ENCODE measurements at regions not wholly inside any gene's neighbourhood (a gene's known extent, or its start where the extent isn't known, plus 50 kb on each side); places are given as distances from the start of the nearest gene placed in this dataset.

- Mint-ChIP-seq H3K4me1 (no peaks in the 10 kb centered on the region), H3K9me3 (peaks cover 38% of the 10 kb centered on the region), H3K36me3 (peaks cover 19% of the 10 kb centered on the region), H3K27ac (no peak overlapping the region), H3K4me3 (no peak overlapping the region), H3K27me3 (ENCODE audit: low read depth) (no peaks in the 10 kb centered on the region; the same call in 1 of the 2 replicates)
- no peak for ATAC-seq
- ChIA-PET POLR2A (no interaction called here), CTCF (no interaction called here)
- no peak for DNase-seq (ENCODE audit: low spot score)
- TF ChIP-seq ZSCAN18 (CRISPR knock-in tag; IDR thresholded peaks at IDR 0.05) (no peak), ELF4 (CRISPR knock-in tag; IDR thresholded peaks at IDR 0.05; ENCODE audit: low read depth) (no peak)
Observed at GRCh38 chr9:118236625-118237024, 532.4 kb downstream of the TLR4 start.

GRCh38 chr9:118238139-118238538 is 533.9 kb downstream of the TLR4 start:
- ATAC-seq = no peak

GRCh38 chr9:118252027-118252426 is 547.8 kb downstream of the TLR4 start:
- Mint-ChIP-seq H3K4me3 (no peak overlapping the region), H3K27ac (no peak overlapping the region), H3K27me3 (ENCODE audit: low read depth) (no peaks in the 10 kb centered on the region), H3K9me3 (peaks cover 25% of the 10 kb centered on the region), H3K4me1 (no peaks in the 10 kb centered on the region), H3K36me3 (peaks cover 10% of the 10 kb centered on the region)
- DNase-seq (ENCODE audit: low spot score) = no peak
- ChIA-PET POLR2A (no interaction called here), CTCF (no interaction called here)
- no peak for ATAC-seq
- no peak for TF ChIP-seq SOX15 (CRISPR knock-in tag; IDR thresholded peaks at IDR 0.05)
- TF ChIP-seq ZNF416 (CRISPR knock-in tag; IDR thresholded peaks at IDR 0.05) = no peak
- no peak for TF ChIP-seq AFF4 (CRISPR knock-in tag; IDR thresholded peaks at IDR 0.05; ENCODE audit: borderline replicate concordance)
- TF ChIP-seq FOXK1 (CRISPR knock-in tag; IDR thresholded peaks at IDR 0.05) = no peak
- TF ChIP-seq SP1 (CRISPR knock-in tag; conservative IDR thresholded peaks at IDR 0.05) = no peak
- TF ChIP-seq MXD4 (CRISPR knock-in tag; IDR thresholded peaks at IDR 0.05; ENCODE audit: borderline replicate concordance) = no peak
- TF ChIP-seq NFYB (CRISPR knock-in tag; conservative IDR thresholded peaks at IDR 0.05; ENCODE audit: low read depth) = no peak
- TF ChIP-seq GTF2I (CRISPR knock-in tag; conservative IDR thresholded peaks at IDR 0.05) = no peak
- TF ChIP-seq TP53 (CRISPR knock-in tag; IDR thresholded peaks at IDR 0.05) = no peak
- no peak for TF ChIP-seq HMGXB4 (CRISPR knock-in tag; IDR thresholded peaks at IDR 0.05)
- TF ChIP-seq ZNF281 (CRISPR knock-in tag; IDR thresholded peaks at IDR 0.05) = no peak
- no peak for TF ChIP-seq ZNF121 (CRISPR knock-in tag; IDR thresholded peaks at IDR 0.05)
- TF ChIP-seq TEAD4 (CRISPR knock-in tag; IDR thresholded peaks at IDR 0.05) = no peak
- TF ChIP-seq JAZF1 (CRISPR knock-in tag; IDR thresholded peaks at IDR 0.05) = no peak
- TF ChIP-seq NFE2L1 (CRISPR knock-in tag; IDR thresholded peaks at IDR 0.05) = no peak
- TF ChIP-seq JUN (CRISPR knock-in tag; IDR thresholded peaks at IDR 0.05) = no peak

More at GRCh38 chr9:118238139-118238538, 533.9 kb downstream of the TLR4 start:
- H3K27me3 Mint-ChIP-seq (ENCODE audit: low read depth) = no peaks in the 10 kb centered on the region; the same call in 1 of the 2 replicates
- DNase-seq (ENCODE audit: low spot score) = no peak
- H3K27ac Mint-ChIP-seq = no peak overlapping the region
- H3K4me1 Mint-ChIP-seq = no peaks in the 10 kb centered on the region
- peaks cover 51% of the 10 kb centered on the region for H3K9me3 Mint-ChIP-seq
- peaks cover 32% of the 10 kb centered on the region for H3K36me3 Mint-ChIP-seq
- POLR2A ChIA-PET = no interaction called here
- CTCF ChIA-PET = no interaction called here
- H3K4me3 Mint-ChIP-seq = no peak overlapping the region
- TF ChIP-seq ZNF512 (CRISPR knock-in tag; IDR thresholded peaks at IDR 0.05; ENCODE audit: borderline replicate concordance) = no peak
- TF ChIP-seq MXD4 (CRISPR knock-in tag; IDR thresholded peaks at IDR 0.05; ENCODE audit: borderline replicate concordance) = no peak
- TF ChIP-seq OVOL2 (CRISPR knock-in tag; IDR thresholded peaks at IDR 0.05; ENCODE audit: borderline replicate concordance) = no peak

Data from WTC11 (cell line).